Naive thymus-derived CD4-positive, alpha-beta T cell (primary cell): ENCODE measurements at regions not wholly inside any gene's neighbourhood (a gene's known extent, or its start where the extent isn't known, plus 50 kb on each side); places are given as distances from the start of the nearest gene placed in this dataset.
A peak's percentile ranks its signal among the peaks of the same experiment; 100 is the strongest.

Experiments
- ATAC-seq: fragments of 150-1000 bp; cut with Tn5 transposase; 2 replicates; pipeline ENCODE4 v1.10.0; 2021; ENCODE audit warnings: mild to moderate bottlenecking, moderate library complexity
- CTCF ChIA-PET: fragments of 350-600 bp; sonication (Branson Sonifier 250); formaldehyde crosslinking; loops from one replicate; lab custom pipeline; 2021; ENCODE audit warnings: antibody characterized with exemption; lab: Charles Lee
- POLR2A ChIA-PET: fragments of 350-600 bp; sonication (Branson Sonifier 250); formaldehyde crosslinking; loops from one replicate; lab custom pipeline; 2021; ENCODE audit warnings: antibody characterized with exemption, inconsistent platforms; lab: Charles Lee
- DNase-seq, 9 donors: peaks; one replicate each; pipeline versions ENCODE4 v3.0.0 to v3.0.0-alpha.2; 2020 to 2022; ENCODE audit warnings: mixed read lengths in 1 of 9
- H3K27ac ChIP-seq: one replicate; pipeline ENCODE4 v1.7.0; 2013; ENCODE audit warnings: mild to moderate bottlenecking, low read depth, low read length, moderate library complexity
- H3K27me3 ChIP-seq, 2 donors: one replicate each; pipeline ENCODE4 v1.7.0; 2013; ENCODE audit warnings: low read length in 2 of 2, mild to moderate bottlenecking in 2 of 2, moderate library complexity in 2 of 2; ENCODE audit not compliant: control insufficient read depth in 2 of 2, insufficient read depth in 2 of 2
- H3K36me3 ChIP-seq, 3 experiments: 1 replicate in 2 of 3; 2 replicates in 1 of 3; pipeline ENCODE4 v1.7.0; 2013; ENCODE audit warnings: low read length in 3 of 3, mild to moderate bottlenecking in 3 of 3, moderate library complexity in 1 of 3; ENCODE audit not compliant: insufficient read depth in 3 of 3, control insufficient read depth in 2 of 3
- H3K4me1 ChIP-seq, 2 donors: one replicate each; pipeline ENCODE4 v1.7.0; 2013; ENCODE audit warnings: low read length in 2 of 2, mild to moderate bottlenecking in 2 of 2, moderate library complexity in 1 of 2; ENCODE audit not compliant: control insufficient read depth in 2 of 2, insufficient read depth in 2 of 2
- H3K4me3 ChIP-seq: 2 replicates; pipeline ENCODE4 v1.7.0; 2013; ENCODE audit warnings: mild to moderate bottlenecking, low read length
- H3K9me3 ChIP-seq, 3 experiments: 1 replicate in 2 of 3; 2 replicates in 1 of 3; pipeline ENCODE4 v1.7.0; 2013; ENCODE audit warnings: low read length in 3 of 3; ENCODE audit not compliant: control insufficient read depth in 2 of 3
- H3K27ac Mint-ChIP-seq, 9 donors: one replicate each; pipeline ENCODE4 v1.8.0; 2020 to 2022; ENCODE audit warnings: mixed read lengths in 9 of 9, mild to moderate bottlenecking in 8 of 9, moderate library complexity in 5 of 9, inconsistent platforms in 2 of 9
- H3K27me3 Mint-ChIP-seq, 5 donors: one replicate each; pipeline ENCODE4 v1.8.0; 2021 to 2022; ENCODE audit warnings: mixed read lengths in 5 of 5, mild to moderate bottlenecking in 1 of 5
- H3K36me3 Mint-ChIP-seq, 5 donors: one replicate each; pipeline ENCODE4 v1.8.0; 2020 to 2022; ENCODE audit warnings: mixed read lengths in 5 of 5, mild to moderate bottlenecking in 3 of 5, inconsistent platforms in 1 of 5
- H3K4me1 Mint-ChIP-seq, 7 donors: one replicate each; pipeline ENCODE4 v1.8.0; 2020 to 2022; ENCODE audit warnings: mixed read lengths in 7 of 7, mild to moderate bottlenecking in 3 of 7, inconsistent platforms in 1 of 7
- H3K4me3 Mint-ChIP-seq, 10 donors: one replicate each; pipeline ENCODE4 v1.8.0; 2020 to 2022; ENCODE audit warnings: mild to moderate bottlenecking in 10 of 10, mixed read lengths in 10 of 10, moderate library complexity in 6 of 10, inconsistent platforms in 2 of 10
- H3K9me3 Mint-ChIP-seq, 11 donors: one replicate each; pipeline ENCODE4 v1.8.0; 2020 to 2022; ENCODE audit warnings: mixed read lengths in 11 of 11, mild to moderate bottlenecking in 4 of 11, inconsistent platforms in 1 of 11, moderate library complexity in 1 of 11
- intact Hi-C, 2 donors: fragments of 100-400 bp; cut with micrococcal nuclease; formaldehyde crosslinking; loops; one replicate each; pipeline ENCODE4 v1.15.1; 2023

DNA sequence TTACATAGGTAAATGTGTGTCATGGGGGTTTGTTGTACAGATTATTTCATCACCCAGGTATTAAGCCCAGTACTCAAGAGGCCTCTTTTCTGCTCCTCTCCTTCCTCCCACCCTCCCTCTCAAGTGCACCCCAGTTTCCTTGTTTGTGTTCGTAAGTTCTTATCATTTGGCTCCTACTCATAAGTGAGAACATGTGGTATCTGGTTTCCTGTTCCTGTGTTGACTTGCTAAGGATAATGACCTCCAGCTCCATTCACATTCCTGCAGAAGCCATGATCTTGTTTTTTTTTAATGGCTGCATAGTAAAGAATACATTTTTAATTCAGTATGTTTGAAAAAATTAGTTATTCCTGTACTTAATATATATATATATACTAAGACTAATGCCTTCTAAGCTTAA lies 107.7 kb downstream of the CLDN17 start:
- H3K4me3 ChIP-seq = no peak overlapping the region
- no peaks in the 10 kb centered on the region for H3K4me1 ChIP-seq
- ATAC-seq (no peak), DNase-seq (no peak)
- no peak overlapping the region for H3K27ac ChIP-seq
- no peaks in the 10 kb centered on the region for H3K4me1 Mint-ChIP-seq
- intact Hi-C loops = no loop called here
- H3K36me3 ChIP-seq = no peaks in the 10 kb centered on the region
- peaks cover 0 to 3% (median 0%) of the 10 kb centered on the region in 11 donors for H3K9me3 Mint-ChIP-seq
- H3K9me3 ChIP-seq = no peaks in the 10 kb centered on the region
- H3K4me3 Mint-ChIP-seq = no peak overlapping the region
- POLR2A ChIA-PET = no interaction called here
- H3K27me3 Mint-ChIP-seq = peaks cover 0 to 14% (median 0%) of the 10 kb centered on the region in 5 donors
- CTCF ChIA-PET = no interaction called here
- no peak overlapping the region for H3K27ac Mint-ChIP-seq
- no peaks in the 10 kb centered on the region for H3K36me3 Mint-ChIP-seq
- H3K27me3 ChIP-seq = no peaks in the 10 kb centered on the region

GRCh38 chr21:30057108-30057507 lies 109.5 kb downstream of the CLDN17 start:
- no peaks in the 10 kb centered on the region for H3K9me3 ChIP-seq
- no peak overlapping the region for H3K4me3 Mint-ChIP-seq
- H3K27me3 ChIP-seq = no peaks in the 10 kb centered on the region
- H3K27me3 Mint-ChIP-seq = peaks cover 0 to 14% (median 3%) of the 10 kb centered on the region in 5 donors
- no peaks in the 10 kb centered on the region for H3K4me1 Mint-ChIP-seq
- no peak overlapping the region for H3K27ac ChIP-seq
- H3K27ac Mint-ChIP-seq = no peak overlapping the region
- H3K9me3 Mint-ChIP-seq = peaks cover 0 to 3% (median 0%) of the 10 kb centered on the region in 11 donors
- no peaks in the 10 kb centered on the region for H3K36me3 ChIP-seq
- ATAC-seq = no peak
- no peaks in the 10 kb centered on the region for H3K4me1 ChIP-seq
- no peaks in the 10 kb centered on the region for H3K36me3 Mint-ChIP-seq
- DNase-seq = no peak
- intact Hi-C loops = no loop called here
- ChIA-PET CTCF (no interaction called here), POLR2A (no interaction called here)
- H3K4me3 ChIP-seq = no peak overlapping the region

DNA sequence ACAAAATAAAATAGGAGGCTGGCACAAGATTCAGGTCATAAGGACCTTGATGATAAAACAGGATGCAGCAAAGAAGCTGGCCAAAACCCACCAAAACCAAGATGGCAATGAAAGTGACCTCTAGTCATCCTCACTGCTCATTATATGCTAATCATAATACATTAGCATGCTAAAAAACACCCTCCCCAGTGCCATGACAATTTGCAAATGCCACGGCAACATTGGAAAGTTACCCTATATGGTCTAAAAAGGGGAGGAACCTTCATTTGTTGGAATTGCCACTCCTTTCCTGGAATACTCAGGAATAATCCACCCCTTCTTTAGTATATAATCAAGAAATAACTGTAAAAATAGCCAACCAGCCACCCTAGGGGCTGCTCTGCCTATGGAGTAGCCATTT lies 108.8 kb upstream of the GRIK1 start:
- Histone ChIP-seq H3K4me3 (no peak overlapping the region), H3K27ac (no peak overlapping the region), H3K4me1 (no peaks in the 10 kb centered on the region), H3K36me3 (no peaks in the 10 kb centered on the region), H3K27me3 (no peaks in the 10 kb centered on the region), H3K9me3 (no peaks in the 10 kb centered on the region)
- CTCF ChIA-PET = no interaction called here
- POLR2A ChIA-PET = no interaction called here
- Mint-ChIP-seq H3K4me3 (no peak overlapping the region), H3K27ac (no peak overlapping the region), H3K36me3 (no peaks in the 10 kb centered on the region), H3K4me1 (no peaks in the 10 kb centered on the region), H3K27me3 (peaks cover under 1 to 9% (median 6%) of the 10 kb centered on the region in 5 donors), H3K9me3 (peaks cover 0 to 4% (median 0%) of the 10 kb centered on the region in 11 donors)
- ATAC-seq = no peak
- intact Hi-C loops = loop anchor here in 1 of 2 donors (10.0 kb wide), 1 partner anchor 146 kb away; no protein-coding TSS in a partner anchor
- DNase-seq = no peak

DNA sequence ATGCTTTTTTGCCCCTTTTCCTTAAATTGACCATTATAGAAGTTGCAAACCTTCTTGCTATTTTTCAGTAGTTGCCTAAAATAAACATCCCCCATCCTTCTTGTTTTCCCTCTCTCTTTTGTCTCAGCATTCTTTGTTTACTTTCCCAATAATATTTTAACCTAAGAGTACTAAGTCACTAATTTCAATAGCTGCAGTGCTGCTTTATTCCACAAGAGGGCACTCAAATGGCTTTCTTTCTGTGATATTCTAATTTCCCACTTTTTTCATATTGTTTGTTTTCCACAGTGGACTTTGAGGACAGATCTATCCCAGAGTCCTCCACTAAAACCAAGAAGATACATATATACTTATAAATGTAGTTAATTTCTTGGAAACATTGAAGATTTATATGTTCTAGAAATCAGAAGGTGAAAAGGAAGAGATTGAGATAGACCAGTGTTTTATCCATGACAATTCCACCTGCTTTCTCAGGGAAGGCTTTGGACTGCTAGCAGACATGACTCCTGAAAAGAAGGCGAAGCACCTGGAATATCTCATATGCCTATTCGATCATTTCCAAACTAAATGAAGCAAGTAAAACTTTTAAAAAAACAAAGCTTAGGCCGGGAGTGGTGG lies 104.8 kb upstream of the GRIK1 start:
- H3K4me3 ChIP-seq = no peak overlapping the region
- H3K9me3 ChIP-seq = no peaks in the 10 kb centered on the region
- no peaks in the 10 kb centered on the region for H3K36me3 ChIP-seq
- ATAC-seq = no peak
- intact Hi-C loops = loop anchor here in 1 of 2 donors (2.0 to 10.0 kb wide), 2 partner anchors 150 to 1042 kb away; no protein-coding TSS in a partner anchor
- H3K27me3 ChIP-seq = no peaks in the 10 kb centered on the region
- Mint-ChIP-seq H3K36me3 (no peaks in the 10 kb centered on the region), H3K27ac (no peak overlapping the region), H3K9me3 (peaks cover 0 to 24% (median 7%) of the 10 kb centered on the region in 11 donors), H3K27me3 (peaks cover 0 to 12% (median 8%) of the 10 kb centered on the region in 5 donors), H3K4me3 (no peak overlapping the region), H3K4me1 (no peaks in the 10 kb centered on the region)
- ChIA-PET POLR2A (no interaction called here), CTCF (interaction anchor here (0.6 to 1.2 kb wide), 3 partner anchors 1040 to 1469 kb away, joined by 3 to 4 read pairs (median 3); no protein-coding TSS in a partner anchor)
- H3K27ac ChIP-seq = no peak overlapping the region
- H3K4me1 ChIP-seq = no peaks in the 10 kb centered on the region
- DNase-seq = peak in 3 of 9 donors; percentile 3 to 19 (median 6)

DNA sequence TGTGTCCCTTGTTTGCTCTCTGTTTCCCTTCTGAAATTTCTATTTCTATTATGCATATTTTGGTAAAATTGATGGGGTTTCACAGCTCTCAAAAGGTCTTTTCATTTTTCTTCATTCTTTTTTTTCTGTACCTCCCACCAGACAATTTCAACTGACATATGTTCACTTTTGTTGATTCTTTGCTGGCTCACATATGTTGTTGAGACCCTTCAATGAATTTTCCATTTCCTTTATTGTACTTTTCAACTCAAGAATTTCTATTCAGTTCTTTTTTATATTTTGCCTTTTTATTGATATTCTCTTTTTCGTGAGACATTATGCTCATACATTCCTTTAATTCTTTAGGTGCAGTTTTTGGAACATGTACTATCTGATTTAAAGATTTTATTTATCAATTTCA lies 102.6 kb upstream of the GRIK1 start:
- ChIA-PET CTCF (no interaction called here), POLR2A (no interaction called here)
- Histone ChIP-seq H3K27me3 (no peaks in the 10 kb centered on the region), H3K4me3 (no peak overlapping the region), H3K4me1 (no peaks in the 10 kb centered on the region), H3K9me3 (no peaks in the 10 kb centered on the region), H3K36me3 (no peaks in the 10 kb centered on the region), H3K27ac (no peak overlapping the region)
- Mint-ChIP-seq H3K4me1 (no peaks in the 10 kb centered on the region), H3K27me3 (peaks cover 0 to 15% (median 7%) of the 10 kb centered on the region in 5 donors), H3K27ac (no peak overlapping the region), H3K4me3 (no peak overlapping the region), H3K36me3 (no peaks in the 10 kb centered on the region), H3K9me3 (peaks cover 0 to 27% (median 7%) of the 10 kb centered on the region in 11 donors)
- intact Hi-C loops = loop anchor here in 1 of 2 donors (10.0 kb wide), 1 partner anchor 152 kb away; no protein-coding TSS in a partner anchor
- DNase-seq (no peak), ATAC-seq (no peak)

DNA sequence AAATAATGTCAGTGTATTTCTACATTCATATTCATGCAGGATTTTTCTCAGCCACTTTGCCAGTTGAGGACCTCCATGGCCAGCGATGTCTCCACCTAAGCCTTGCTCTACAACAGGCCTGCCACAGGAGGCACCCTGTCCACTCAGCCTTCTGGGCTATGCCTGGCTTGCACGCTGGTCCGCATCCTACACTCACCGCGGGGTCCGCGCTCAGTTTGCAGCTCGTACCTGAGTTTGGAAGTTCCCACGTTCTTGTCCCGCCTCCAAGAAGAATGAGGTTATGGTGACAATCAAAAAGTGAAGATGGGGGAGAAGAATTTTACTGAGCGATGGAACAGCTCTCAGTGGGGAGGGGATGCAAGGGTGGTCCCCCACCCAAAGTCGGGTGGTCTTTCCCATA lies 93.6 kb upstream of the GRIK1 start:
- Histone ChIP-seq H3K27me3 (no peaks in the 10 kb centered on the region), H3K36me3 (no peaks in the 10 kb centered on the region), H3K27ac (no peak overlapping the region), H3K9me3 (no peaks in the 10 kb centered on the region), H3K4me3 (no peak overlapping the region), H3K4me1 (no peaks in the 10 kb centered on the region)
- POLR2A ChIA-PET = no interaction called here
- no peaks in the 10 kb centered on the region for H3K4me1 Mint-ChIP-seq
- DNase-seq (no peak), ATAC-seq (no peak)
- H3K9me3 Mint-ChIP-seq = peaks cover 0 to 6% (median 0%) of the 10 kb centered on the region in 11 donors
- peaks cover 0 to 17% (median 15%) of the 10 kb centered on the region in 5 donors for H3K27me3 Mint-ChIP-seq
- CTCF ChIA-PET = no interaction called here
- H3K4me3 Mint-ChIP-seq = no peak overlapping the region
- intact Hi-C loops = no loop called here
- H3K36me3 Mint-ChIP-seq = no peaks in the 10 kb centered on the region
- H3K27ac Mint-ChIP-seq = no peak overlapping the region

DNA sequence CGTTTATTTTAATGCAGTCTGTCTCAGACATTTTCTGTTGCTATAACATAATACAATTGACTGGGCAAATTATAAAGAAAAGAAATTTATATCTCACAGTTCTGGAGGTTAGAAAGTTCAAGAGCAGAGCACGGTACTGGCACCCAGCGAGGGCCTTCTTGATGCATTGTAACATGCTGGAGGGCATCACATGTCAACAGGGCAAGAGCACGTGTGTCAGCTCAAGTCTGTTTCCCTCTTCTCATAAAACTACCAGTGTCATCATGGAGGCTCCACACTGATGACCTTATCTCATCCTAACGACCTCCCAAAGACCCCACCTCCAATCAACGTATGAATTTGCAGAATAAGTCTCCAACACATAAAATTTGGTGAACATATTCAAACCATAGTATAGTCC lies 90.6 kb upstream of the GRIK1 start:
- CTCF ChIA-PET = no interaction called here
- intact Hi-C loops = no loop called here
- H3K27me3 Mint-ChIP-seq = peaks cover 0 to 26% (median 15%) of the 10 kb centered on the region in 5 donors
- H3K27ac Mint-ChIP-seq = no peak overlapping the region
- H3K27me3 ChIP-seq = no peaks in the 10 kb centered on the region
- ATAC-seq (no peak), DNase-seq (no peak)
- peaks cover 0 to 6% (median 0%) of the 10 kb centered on the region in 11 donors for H3K9me3 Mint-ChIP-seq
- no peak overlapping the region for H3K4me3 ChIP-seq
- no peaks in the 10 kb centered on the region for H3K9me3 ChIP-seq
- H3K36me3 Mint-ChIP-seq = no peaks in the 10 kb centered on the region
- H3K4me1 ChIP-seq = no peaks in the 10 kb centered on the region
- no peak overlapping the region for H3K4me3 Mint-ChIP-seq
- H3K27ac ChIP-seq = no peak overlapping the region
- POLR2A ChIA-PET = no interaction called here
- no peaks in the 10 kb centered on the region for H3K36me3 ChIP-seq
- no peaks in the 10 kb centered on the region for H3K4me1 Mint-ChIP-seq
